Esophagus squamous epithelium (tissue), 4 donors: ENCODE measurements at regions not wholly inside any gene's neighbourhood (a gene's known extent, or its start where the extent isn't known, plus 50 kb on each side); places are given as distances from the start of the nearest gene placed in this dataset.

Experiments
- POLR2A ChIP-seq, 4 donors: fragments of 450-650 bp; IDR thresholded peaks; one replicate each; pipeline ENCODE4 v1.6.1; 2017; ENCODE audit warnings: antibody characterized with exemption in 4 of 4, mild to moderate bottlenecking in 4 of 4, moderate library complexity in 3 of 4
- TF ChIP-seq, protein P1 (sequence below), 6 experiments: fragments of 450-650 bp in 4 of 6; fragments of 200-600 bp in 2 of 6; sonication (generic) in 2 of 6; IDR thresholded peaks; one replicate each; pipeline ENCODE4 v1.5.1; 2016 to 2019; ENCODE audit warnings: antibody characterized with exemption in 6 of 6, mild to moderate bottlenecking in 4 of 6, moderate library complexity in 4 of 6

DNA sequence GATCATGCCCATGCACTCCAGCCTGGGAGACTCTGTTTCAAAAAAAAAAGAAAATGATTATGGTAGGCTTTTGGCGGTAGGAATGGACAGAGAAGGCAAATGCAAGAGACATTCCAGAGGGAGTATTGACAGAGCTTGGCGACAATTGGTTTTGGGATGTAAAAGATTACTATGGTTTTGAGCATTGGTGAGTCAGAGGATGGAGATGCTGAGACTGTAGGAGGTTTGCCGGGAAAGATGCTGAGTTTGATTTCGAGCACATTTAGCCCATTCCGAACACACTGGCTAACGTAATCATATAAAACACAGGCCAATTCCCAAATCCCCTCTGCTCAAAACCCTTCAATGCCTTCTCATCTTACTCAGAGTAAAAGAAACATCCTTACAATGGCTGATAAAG is 161.6 kb upstream of the MKLN1 start:
- no peak for TF ChIP-seq POLR2A (IDR thresholded peaks at IDR 0.05)
- TF ChIP-seq, protein P1, sequence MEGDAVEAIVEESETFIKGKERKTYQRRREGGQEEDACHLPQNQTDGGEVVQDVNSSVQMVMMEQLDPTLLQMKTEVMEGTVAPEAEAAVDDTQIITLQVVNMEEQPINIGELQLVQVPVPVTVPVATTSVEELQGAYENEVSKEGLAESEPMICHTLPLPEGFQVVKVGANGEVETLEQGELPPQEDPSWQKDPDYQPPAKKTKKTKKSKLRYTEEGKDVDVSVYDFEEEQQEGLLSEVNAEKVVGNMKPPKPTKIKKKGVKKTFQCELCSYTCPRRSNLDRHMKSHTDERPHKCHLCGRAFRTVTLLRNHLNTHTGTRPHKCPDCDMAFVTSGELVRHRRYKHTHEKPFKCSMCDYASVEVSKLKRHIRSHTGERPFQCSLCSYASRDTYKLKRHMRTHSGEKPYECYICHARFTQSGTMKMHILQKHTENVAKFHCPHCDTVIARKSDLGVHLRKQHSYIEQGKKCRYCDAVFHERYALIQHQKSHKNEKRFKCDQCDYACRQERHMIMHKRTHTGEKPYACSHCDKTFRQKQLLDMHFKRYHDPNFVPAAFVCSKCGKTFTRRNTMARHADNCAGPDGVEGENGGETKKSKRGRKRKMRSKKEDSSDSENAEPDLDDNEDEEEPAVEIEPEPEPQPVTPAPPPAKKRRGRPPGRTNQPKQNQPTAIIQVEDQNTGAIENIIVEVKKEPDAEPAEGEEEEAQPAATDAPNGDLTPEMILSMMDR (IDR thresholded peaks at IDR 0.05), result no peak
